MM.1S (cell line): ENCODE measurements at regions not wholly inside any gene's neighbourhood (a gene's known extent, or its start where the extent isn't known, plus 50 kb on each side); places are given as distances from the start of the nearest gene placed in this dataset.

Experiments used
- DNase-seq: peaks from one replicate; pipeline ENCODE4 v3.0.0-alpha.2; 2015
- H2AFZ ChIP-seq: fragments of 300-600 bp; sonication (generic); 2 replicates; pipeline ENCODE4 v1.6.0; 2016; ENCODE audit warnings: antibody characterized with exemption, low read length
- H3F3A ChIP-seq: fragments of 300-600 bp; sonication (generic); 2 replicates; pipeline ENCODE4 v1.6.1; 2016; ENCODE audit warnings: mild to moderate bottlenecking, antibody characterized with exemption, low read length, moderate library complexity, mixed read lengths; ENCODE audit not compliant: insufficient read depth
- H3K27ac ChIP-seq: fragments of 300-600 bp; sonication (generic); 2 replicates; pipeline ENCODE4 v1.5.1; 2016; ENCODE audit warnings: mild to moderate bottlenecking, low read length
- H3K27me3 ChIP-seq: fragments of 300-600 bp; sonication (generic); replicated peaks from 2 replicates; pipeline ENCODE4 v1.6.0; 2016; ENCODE audit warnings: low read length; ENCODE audit not compliant: insufficient read depth
- H3K36me3 ChIP-seq: fragments of 300-600 bp; sonication (generic); replicated peaks from 2 replicates; pipeline ENCODE4 v1.6.1; 2016; ENCODE audit warnings: mild to moderate bottlenecking, low read length, mixed read lengths; ENCODE audit not compliant: insufficient read depth
- H3K4me1 ChIP-seq: fragments of 300-600 bp; sonication (generic); 2 replicates; pipeline ENCODE4 v1.6.1; 2016; ENCODE audit warnings: low read length, mixed read lengths
- H3K4me2 ChIP-seq: fragments of 300-600 bp; sonication (generic); 2 replicates; pipeline ENCODE4 v1.6.0; 2016; ENCODE audit warnings: low read depth, low read length
- H3K4me3 ChIP-seq: fragments of 300-600 bp; sonication (generic); 2 replicates; pipeline ENCODE4 v1.5.1; 2016; ENCODE audit warnings: low read length, mixed read lengths
- H3K79me2 ChIP-seq: fragments of 300-600 bp; sonication (generic); 2 replicates; pipeline ENCODE4 v1.6.1; 2016; ENCODE audit warnings: mixed run types, low read length, mixed read lengths
- H3K9ac ChIP-seq: fragments of 300-600 bp; sonication (generic); 2 replicates; pipeline ENCODE4 v1.6.1; 2016; ENCODE audit warnings: low read length, mixed read lengths
- H3K9me2 ChIP-seq: fragments of 300-600 bp; sonication (generic); replicated peaks from 2 replicates; pipeline ENCODE4 v1.6.1; 2016; ENCODE audit warnings: mild to moderate bottlenecking, low read length, mixed read lengths; ENCODE audit not compliant: insufficient read depth
- H3K9me3 ChIP-seq: fragments of 300-600 bp; sonication (generic); replicated peaks from 2 replicates; pipeline ENCODE4 v1.6.1; 2016; ENCODE audit warnings: mild to moderate bottlenecking, low read length, mixed read lengths; ENCODE audit not compliant: insufficient read depth
- H4K20me1 ChIP-seq: fragments of 300-600 bp; sonication (generic); 2 replicates; pipeline ENCODE4 v1.6.1; 2016; ENCODE audit warnings: mild to moderate bottlenecking, low read length, moderate library complexity, mixed read lengths; ENCODE audit not compliant: insufficient read depth
- CTCF ChIP-seq: fragments of 300-600 bp; sonication (generic); IDR thresholded peaks from 2 replicates; pipeline ENCODE4 v1.5.1; 2016; ENCODE audit warnings: antibody characterized with exemption, low read length, mixed read lengths
- EZH2 ChIP-seq: fragments of 300-600 bp; sonication (generic); optimal IDR thresholded peaks from 2 replicates; pipeline ENCODE3; 2017; ENCODE audit warnings: low read depth, mild to moderate bottlenecking, antibody characterized with exemption, low read length, mixed read lengths
- EZH2phosphoT487 ChIP-seq: fragments of 300-600 bp; sonication (generic); IDR thresholded peaks from 2 replicates; pipeline ENCODE4 v1.6.1; 2018; ENCODE audit warnings: antibody characterized with exemption, low read length

DNA sequence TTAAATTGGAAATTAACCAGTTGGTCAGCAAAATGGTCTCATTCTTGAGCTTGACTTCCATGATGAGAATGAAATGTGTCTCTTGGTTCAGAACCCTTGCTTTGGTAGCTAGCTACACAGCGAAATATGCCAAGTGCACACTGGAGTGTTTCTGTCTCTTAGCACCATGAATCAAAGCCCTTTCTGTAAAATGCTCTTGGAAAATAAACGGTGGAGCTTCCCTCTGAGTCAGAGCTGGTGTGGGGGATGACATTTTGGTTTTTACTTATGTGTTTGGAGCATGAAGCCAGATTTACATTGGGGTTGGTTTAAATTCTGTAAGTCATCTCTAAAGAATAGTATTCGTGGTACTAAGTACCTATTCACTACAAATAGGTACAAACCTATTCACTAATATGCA lies 85.1 kb upstream of the NANOGP8 start:
- Histone ChIP-seq H3K27ac (no peak overlapping the region), H3K4me2 (no peak overlapping the region), H3F3A (no peaks in the 10 kb centered on the region; the same call in 1 of the 2 replicates), H2AFZ (no peak overlapping the region), H3K9me2 (no peaks in the 10 kb centered on the region), H4K20me1 (no peaks in the 10 kb centered on the region), H3K79me2 (no peaks in the 10 kb centered on the region), H3K9ac (no peak overlapping the region), H3K4me3 (no peak overlapping the region), H3K4me1 (no peaks in the 10 kb centered on the region), H3K27me3 (no peaks in the 10 kb centered on the region), H3K9me3 (no peaks in the 10 kb centered on the region), H3K36me3 (no peaks in the 10 kb centered on the region)
- TF ChIP-seq EZH2phosphoT487 (no peak), EZH2 (no peak), CTCF (no peak)
- DNase-seq, result no peak

- Histone ChIP-seq H3K27me3 (no peaks in the 10 kb centered on the region), H2AFZ (no peak overlapping the region), H3K4me3 (no peak overlapping the region), H3K4me2 (no peak overlapping the region), H3K79me2 (no peaks in the 10 kb centered on the region), H3F3A (no peaks in the 10 kb centered on the region; the same call in 1 of the 2 replicates), H3K4me1 (no peaks in the 10 kb centered on the region), H3K9me2 (no peaks in the 10 kb centered on the region), H3K9me3 (no peaks in the 10 kb centered on the region), H4K20me1 (no peaks in the 10 kb centered on the region), H3K9ac (no peak overlapping the region), H3K36me3 (no peaks in the 10 kb centered on the region), H3K27ac (no peak overlapping the region)
- no peak for DNase-seq
- no peak for TF ChIP-seq CTCF
- no peak for TF ChIP-seq EZH2phosphoT487
Observed at GRCh38 chr15:35168464-35168863, 83.4 kb upstream of the NANOGP8 start.

DNA sequence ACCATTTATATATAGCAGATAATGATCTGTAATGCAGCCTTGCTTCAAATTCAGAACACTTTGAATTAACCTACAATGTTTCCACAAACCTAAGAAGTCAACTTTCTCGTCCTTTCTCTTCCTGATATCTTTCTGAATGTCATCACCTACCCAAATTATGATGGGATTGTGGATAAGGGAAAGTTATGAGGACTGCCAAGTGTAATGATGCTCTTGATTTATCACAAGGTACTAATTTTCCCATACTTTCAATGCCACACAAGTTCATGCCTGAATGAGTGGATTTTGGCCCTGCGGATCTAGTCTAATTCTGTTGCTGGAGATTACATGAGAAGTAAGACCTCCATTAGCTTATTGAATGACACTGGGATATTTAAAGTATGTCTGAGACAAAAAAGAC lies 82.6 kb upstream of the NANOGP8 start:
- DNase-seq, result no peak
- H3K4me1 ChIP-seq, result no peaks in the 10 kb centered on the region
- no peaks in the 10 kb centered on the region for H3K36me3 ChIP-seq
- H3K4me2 ChIP-seq, result no peak overlapping the region
- H3K27me3 ChIP-seq, result no peaks in the 10 kb centered on the region
- H3F3A ChIP-seq, result no peaks in the 10 kb centered on the region; the same call in 1 of the 2 replicates
- no peaks in the 10 kb centered on the region for H4K20me1 ChIP-seq
- H2AFZ ChIP-seq, result no peak overlapping the region
- H3K27ac ChIP-seq, result no peak overlapping the region
- no peaks in the 10 kb centered on the region for H3K9me3 ChIP-seq
- H3K9ac ChIP-seq, result no peak overlapping the region
- H3K79me2 ChIP-seq, result no peaks in the 10 kb centered on the region
- H3K9me2 ChIP-seq, result no peaks in the 10 kb centered on the region
- H3K4me3 ChIP-seq, result no peak overlapping the region
- TF ChIP-seq CTCF, result no peak
- no peak for TF ChIP-seq EZH2
- no peak for TF ChIP-seq EZH2phosphoT487
